HEK293 (cell line): ENCODE measurements at regions not wholly inside any gene's neighbourhood (a gene's known extent, or its start where the extent isn't known, plus 50 kb on each side); places are given as distances from the start of the nearest gene placed in this dataset.

Experiments used
- GLIS2 ChIP-seq: fragments of 450-650 bp; formaldehyde crosslinking; IDR thresholded peaks from 2 replicates; pipeline ENCODE4 v1.5.1; 2016; ENCODE audit warnings: missing biosample characterization, missing genetic modification characterization
- HOXD13 ChIP-seq: sonication (generic); formaldehyde crosslinking; IDR thresholded peaks from 2 replicates; pipeline ENCODE4 v1.8.0; 2022; ENCODE audit warnings: missing genetic modification reagents, borderline replicate concordance
- OSR2 ChIP-seq: fragments of 450-650 bp; formaldehyde crosslinking; IDR thresholded peaks from 2 replicates; pipeline ENCODE4 v1.5.1; 2016; ENCODE audit warnings: missing biosample characterization, missing genetic modification characterization
- SP3 ChIP-seq: fragments of 450-650 bp; formaldehyde crosslinking; IDR thresholded peaks from 2 replicates; pipeline ENCODE4 v1.5.1; 2016; ENCODE audit warnings: missing biosample characterization, missing genetic modification characterization
- YY1 ChIP-seq: fragments of 450-650 bp; formaldehyde crosslinking; IDR thresholded peaks from 2 replicates; pipeline ENCODE4 v1.5.1; 2018; ENCODE audit warnings: missing biosample characterization, missing genetic modification characterization
- ZBTB48 ChIP-seq: fragments of 450-650 bp; formaldehyde crosslinking; IDR thresholded peaks from 2 replicates; pipeline ENCODE4 v1.5.1; 2016; ENCODE audit warnings: missing biosample characterization, missing genetic modification characterization
- ZFHX2 ChIP-seq: fragments of 450-650 bp; formaldehyde crosslinking; conservative IDR thresholded peaks from 2 replicates; pipeline ENCODE4 v1.5.1; 2016; ENCODE audit warnings: missing biosample characterization, missing genetic modification characterization
- ZIC2 ChIP-seq: fragments of 450-650 bp; formaldehyde crosslinking; IDR thresholded peaks from 2 replicates; pipeline ENCODE4 v1.5.1; 2016; ENCODE audit warnings: missing biosample characterization, missing genetic modification characterization
- ZNF112 ChIP-seq: fragments of 450-650 bp; formaldehyde crosslinking; IDR thresholded peaks from 2 replicates; pipeline ENCODE4 v1.5.0; 2017; ENCODE audit warnings: missing biosample characterization, missing genetic modification characterization
- ZNF121 ChIP-seq: fragments of 450-650 bp; formaldehyde crosslinking; IDR thresholded peaks from 2 replicates; pipeline ENCODE4 v1.5.1; 2016; ENCODE audit warnings: missing biosample characterization, missing genetic modification characterization
- ZNF132 ChIP-seq: fragments of 450-650 bp; formaldehyde crosslinking; IDR thresholded peaks from 2 replicates; pipeline ENCODE4 v1.5.1; 2017; ENCODE audit warnings: missing biosample characterization, missing genetic modification characterization, borderline replicate concordance
- ZNF133 ChIP-seq: fragments of 450-650 bp; formaldehyde crosslinking; IDR thresholded peaks from 2 replicates; pipeline ENCODE4 v1.5.1; 2016; ENCODE audit warnings: missing biosample characterization, missing genetic modification characterization
- ZNF202 ChIP-seq: fragments of 450-650 bp; formaldehyde crosslinking; IDR thresholded peaks from 2 replicates; pipeline ENCODE4 v1.5.1; 2016; ENCODE audit warnings: missing biosample characterization, missing genetic modification characterization, borderline replicate concordance
- ZNF221 ChIP-seq: fragments of 450-650 bp; formaldehyde crosslinking; IDR thresholded peaks from 2 replicates; pipeline ENCODE4 v1.5.1; 2017; ENCODE audit warnings: missing biosample characterization, missing genetic modification characterization, borderline replicate concordance
- ZNF335 ChIP-seq: fragments of 450-650 bp; formaldehyde crosslinking; conservative IDR thresholded peaks from 2 replicates; pipeline ENCODE4 v1.5.1; 2016; ENCODE audit warnings: missing biosample characterization, missing genetic modification characterization
- ZNF341 ChIP-seq: fragments of 450-650 bp; formaldehyde crosslinking; IDR thresholded peaks from 2 replicates; pipeline ENCODE4; 2016; ENCODE audit warnings: low read depth, missing biosample characterization, missing genetic modification characterization
- ZNF37A ChIP-seq: fragments of 450-650 bp; IDR thresholded peaks from 2 replicates; pipeline ENCODE4 v1.5.1; 2018; ENCODE audit warnings: missing biosample characterization, missing genetic modification characterization
- ZNF514 ChIP-seq: fragments of 450-650 bp; formaldehyde crosslinking; IDR thresholded peaks from 2 replicates; pipeline ENCODE4 v1.5.1; 2016; ENCODE audit warnings: missing biosample characterization, missing genetic modification characterization
- ZNF549 ChIP-seq: fragments of 450-650 bp; IDR thresholded peaks from 2 replicates; pipeline ENCODE4 v1.5.1; 2018; ENCODE audit warnings: missing biosample characterization, missing genetic modification characterization, mild to moderate bottlenecking, inconsistent platforms, moderate library complexity
- ZNF558 ChIP-seq: fragments of 450-650 bp; formaldehyde crosslinking; IDR thresholded peaks from 2 replicates; pipeline ENCODE4 v1.5.1; 2016; ENCODE audit warnings: missing biosample characterization, missing genetic modification characterization
- ZNF777 ChIP-seq: fragments of 450-650 bp; formaldehyde crosslinking; IDR thresholded peaks from 2 replicates; pipeline ENCODE4 v1.5.1; 2017; ENCODE audit warnings: missing biosample characterization, missing genetic modification characterization, borderline replicate concordance
- ZNF785 ChIP-seq: fragments of 450-650 bp; formaldehyde crosslinking; IDR thresholded peaks from 2 replicates; pipeline ENCODE4 v1.5.1; 2016; ENCODE audit warnings: missing biosample characterization, missing genetic modification characterization
- ZNF843 ChIP-seq: fragments of 450-650 bp; formaldehyde crosslinking; IDR thresholded peaks from 2 replicates; pipeline ENCODE4 v1.5.1; 2016; ENCODE audit warnings: missing biosample characterization, missing genetic modification characterization
- ZSCAN16 ChIP-seq: fragments of 450-650 bp; formaldehyde crosslinking; IDR thresholded peaks from 2 replicates; pipeline ENCODE4 v1.5.1; 2016; ENCODE audit warnings: missing biosample characterization, missing genetic modification characterization
- ZXDB ChIP-seq: fragments of 450-650 bp; formaldehyde crosslinking; IDR thresholded peaks from 2 replicates; pipeline ENCODE4 v1.5.1; 2016; ENCODE audit warnings: missing biosample characterization, missing genetic modification characterization
- TF ChIP-seq, protein P1 (sequence below): fragments of 450-650 bp; formaldehyde crosslinking; IDR thresholded peaks from 2 replicates; pipeline ENCODE4 v1.5.1; 2016; ENCODE audit warnings: missing biosample characterization, missing genetic modification characterization
- TF ChIP-seq, protein P2 (sequence below): fragments of 450-650 bp; formaldehyde crosslinking; IDR thresholded peaks from 2 replicates; pipeline ENCODE4 v1.5.1; 2016; ENCODE audit warnings: missing biosample characterization, missing genetic modification characterization
- TF ChIP-seq, protein P3 (sequence below): fragments of 450-650 bp; IDR thresholded peaks from 2 replicates; pipeline ENCODE4 v1.5.1; 2018; ENCODE audit warnings: missing biosample characterization, mild to moderate bottlenecking, missing genetic modification characterization
- TF ChIP-seq, protein P4 (sequence below): fragments of 450-650 bp; formaldehyde crosslinking; IDR thresholded peaks from 2 replicates; pipeline ENCODE4 v1.5.1; 2017; ENCODE audit warnings: missing biosample characterization, missing genetic modification characterization
- TF ChIP-seq, protein P5 (sequence below): fragments of 450-650 bp; formaldehyde crosslinking; IDR thresholded peaks from 2 replicates; pipeline ENCODE4; 2016; ENCODE audit warnings: missing biosample characterization, missing genetic modification characterization
- TF ChIP-seq, protein P6 (sequence below): fragments of 450-650 bp; formaldehyde crosslinking; IDR thresholded peaks from 2 replicates; pipeline ENCODE4 v1.5.1; 2016; ENCODE audit warnings: missing biosample characterization, missing genetic modification characterization
- TF ChIP-seq, protein P7 (sequence below): fragments of 450-650 bp; formaldehyde crosslinking; IDR thresholded peaks from 2 replicates; pipeline ENCODE4 v1.5.1; 2017; ENCODE audit warnings: missing biosample characterization, missing genetic modification characterization

DNA sequence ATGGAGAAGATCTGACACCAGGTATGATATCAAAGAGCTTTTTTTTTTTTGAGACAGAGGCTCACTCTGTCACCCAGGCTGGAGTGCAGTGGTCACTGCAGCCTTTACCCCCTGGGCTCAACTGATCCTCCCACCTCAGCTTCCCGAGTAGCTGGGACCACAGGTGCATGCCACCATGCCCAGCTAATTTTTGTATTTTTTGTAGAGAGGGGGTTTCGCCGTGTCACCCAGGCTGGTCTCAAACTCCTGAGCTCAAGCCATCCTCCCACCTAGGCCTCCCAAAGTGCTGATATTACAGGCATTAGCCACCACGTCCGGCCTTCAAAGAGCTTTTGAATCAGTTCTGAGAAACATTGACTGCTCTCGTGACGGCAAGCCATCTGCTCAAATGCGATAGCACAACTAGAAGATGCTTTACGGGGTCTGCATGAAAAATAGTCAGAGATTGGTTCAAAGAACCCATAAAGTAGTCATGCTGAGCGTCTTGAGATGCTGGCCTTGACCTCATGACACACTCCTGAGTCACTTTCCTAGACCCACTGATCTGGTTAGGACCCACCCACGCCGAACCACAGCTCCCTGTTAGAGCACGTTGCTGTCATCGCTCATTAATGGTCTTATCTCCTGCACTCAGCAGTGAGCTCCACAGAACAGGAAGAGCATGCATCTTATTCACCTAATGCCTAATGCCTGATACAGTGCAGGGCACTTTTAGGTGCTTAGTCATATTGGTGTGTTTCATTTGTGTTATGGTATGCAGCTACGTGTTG, 57.0 kb upstream of the NR2F2 start (continued):
- TF ChIP-seq, protein P1, sequence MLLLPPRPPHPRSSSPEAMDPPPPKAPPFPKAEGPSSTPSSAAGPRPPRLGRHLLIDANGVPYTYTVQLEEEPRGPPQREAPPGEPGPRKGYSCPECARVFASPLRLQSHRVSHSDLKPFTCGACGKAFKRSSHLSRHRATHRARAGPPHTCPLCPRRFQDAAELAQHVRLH (tag by site-specific recombination) = no peak
- TF ChIP-seq ZFHX2 (peak; percentile 87), ZNF221 (tag by site-specific recombination) (no peak), ZNF777 (tag by site-specific recombination) (no peak), ZNF549 (tag by site-specific recombination) (no peak), ZNF202 (tag by site-specific recombination) (no peak), ZNF341 (tag by site-specific recombination) (no peak), ZXDB (tag by site-specific recombination) (0 out of 2 replicates have a peak, but pooled peaks have one; percentile 47), ZBTB48 (tag by site-specific recombination) (no peak), ZNF112 (no peak), ZNF133 (tag by site-specific recombination) (no peak), GLIS2 (tag by site-specific recombination) (no peak), ZSCAN16 (tag by site-specific recombination) (no peak), HOXD13 (CRISPR knock-in tag) (peak; percentile 73; the same call in 1 of the 2 replicates), SP3 (tag by site-specific recombination) (no peak; the same call in 1 of the 2 replicates), ZIC2 (tag by site-specific recombination) (peak; percentile 38; the same call in 1 of the 2 replicates), YY1 (tag by site-specific recombination) (no peak), ZNF121 (no peak), ZNF558 (tag by site-specific recombination) (no peak), ZNF514 (tag by site-specific recombination) (no peak), ZNF785 (tag by site-specific recombination) (no peak), OSR2 (tag by site-specific recombination) (peak; percentile 71), ZNF843 (peak; percentile 69), ZNF132 (no peak), ZNF37A (tag by site-specific recombination) (no peak), ZNF335 (tag by site-specific recombination) (no peak)
- TF ChIP-seq, protein P2, sequence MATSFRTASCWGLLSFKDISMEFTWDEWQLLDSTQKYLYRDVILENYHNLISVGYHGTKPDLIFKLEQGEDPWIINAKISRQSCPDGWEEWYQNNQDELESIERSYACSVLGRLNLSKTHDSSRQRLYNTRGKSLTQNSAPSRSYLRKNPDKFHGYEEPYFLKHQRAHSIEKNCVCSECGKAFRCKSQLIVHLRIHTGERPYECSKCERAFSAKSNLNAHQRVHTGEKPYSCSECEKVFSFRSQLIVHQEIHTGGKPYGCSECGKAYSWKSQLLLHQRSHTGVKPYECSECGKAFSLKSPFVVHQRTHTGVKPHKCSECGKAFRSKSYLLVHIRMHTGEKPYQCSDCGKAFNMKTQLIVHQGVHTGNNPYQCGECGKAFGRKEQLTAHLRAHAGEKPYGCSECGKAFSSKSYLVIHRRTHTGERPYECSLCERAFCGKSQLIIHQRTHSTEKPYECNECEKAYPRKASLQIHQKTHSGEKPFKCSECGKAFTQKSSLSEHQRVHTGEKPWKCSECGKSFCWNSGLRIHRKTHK = no peak
- TF ChIP-seq, protein P3, sequence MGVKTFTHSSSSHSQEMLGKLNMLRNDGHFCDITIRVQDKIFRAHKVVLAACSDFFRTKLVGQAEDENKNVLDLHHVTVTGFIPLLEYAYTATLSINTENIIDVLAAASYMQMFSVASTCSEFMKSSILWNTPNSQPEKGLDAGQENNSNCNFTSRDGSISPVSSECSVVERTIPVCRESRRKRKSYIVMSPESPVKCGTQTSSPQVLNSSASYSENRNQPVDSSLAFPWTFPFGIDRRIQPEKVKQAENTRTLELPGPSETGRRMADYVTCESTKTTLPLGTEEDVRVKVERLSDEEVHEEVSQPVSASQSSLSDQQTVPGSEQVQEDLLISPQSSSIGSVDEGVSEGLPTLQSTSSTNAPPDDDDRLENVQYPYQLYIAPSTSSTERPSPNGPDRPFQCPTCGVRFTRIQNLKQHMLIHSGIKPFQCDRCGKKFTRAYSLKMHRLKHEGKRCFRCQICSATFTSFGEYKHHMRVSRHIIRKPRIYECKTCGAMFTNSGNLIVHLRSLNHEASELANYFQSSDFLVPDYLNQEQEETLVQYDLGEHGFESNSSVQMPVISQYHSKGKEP = no peak
- TF ChIP-seq, protein P4, sequence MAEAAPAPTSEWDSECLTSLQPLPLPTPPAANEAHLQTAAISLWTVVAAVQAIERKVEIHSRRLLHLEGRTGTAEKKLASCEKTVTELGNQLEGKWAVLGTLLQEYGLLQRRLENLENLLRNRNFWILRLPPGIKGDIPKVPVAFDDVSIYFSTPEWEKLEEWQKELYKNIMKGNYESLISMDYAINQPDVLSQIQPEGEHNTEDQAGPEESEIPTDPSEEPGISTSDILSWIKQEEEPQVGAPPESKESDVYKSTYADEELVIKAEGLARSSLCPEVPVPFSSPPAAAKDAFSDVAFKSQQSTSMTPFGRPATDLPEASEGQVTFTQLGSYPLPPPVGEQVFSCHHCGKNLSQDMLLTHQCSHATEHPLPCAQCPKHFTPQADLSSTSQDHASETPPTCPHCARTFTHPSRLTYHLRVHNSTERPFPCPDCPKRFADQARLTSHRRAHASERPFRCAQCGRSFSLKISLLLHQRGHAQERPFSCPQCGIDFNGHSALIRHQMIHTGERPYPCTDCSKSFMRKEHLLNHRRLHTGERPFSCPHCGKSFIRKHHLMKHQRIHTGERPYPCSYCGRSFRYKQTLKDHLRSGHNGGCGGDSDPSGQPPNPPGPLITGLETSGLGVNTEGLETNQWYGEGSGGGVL (tag by site-specific recombination) = no peak
- TF ChIP-seq, protein P5, sequence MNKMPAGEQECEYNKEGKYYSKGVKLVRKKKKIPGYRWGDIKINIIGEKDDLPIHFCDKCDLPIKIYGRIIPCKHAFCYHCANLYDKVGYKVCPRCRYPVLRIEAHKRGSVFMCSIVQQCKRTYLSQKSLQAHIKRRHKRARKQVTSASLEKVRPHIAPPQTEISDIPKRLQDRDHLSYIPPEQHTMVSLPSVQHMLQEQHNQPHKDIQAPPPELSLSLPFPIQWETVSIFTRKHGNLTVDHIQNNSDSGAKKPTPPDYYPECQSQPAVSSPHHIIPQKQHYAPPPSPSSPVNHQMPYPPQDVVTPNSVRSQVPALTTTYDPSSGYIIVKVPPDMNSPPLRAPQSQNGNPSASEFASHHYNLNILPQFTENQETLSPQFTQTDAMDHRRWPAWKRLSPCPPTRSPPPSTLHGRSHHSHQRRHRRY (tag by site-specific recombination) = no peak
- TF ChIP-seq, protein P6, sequence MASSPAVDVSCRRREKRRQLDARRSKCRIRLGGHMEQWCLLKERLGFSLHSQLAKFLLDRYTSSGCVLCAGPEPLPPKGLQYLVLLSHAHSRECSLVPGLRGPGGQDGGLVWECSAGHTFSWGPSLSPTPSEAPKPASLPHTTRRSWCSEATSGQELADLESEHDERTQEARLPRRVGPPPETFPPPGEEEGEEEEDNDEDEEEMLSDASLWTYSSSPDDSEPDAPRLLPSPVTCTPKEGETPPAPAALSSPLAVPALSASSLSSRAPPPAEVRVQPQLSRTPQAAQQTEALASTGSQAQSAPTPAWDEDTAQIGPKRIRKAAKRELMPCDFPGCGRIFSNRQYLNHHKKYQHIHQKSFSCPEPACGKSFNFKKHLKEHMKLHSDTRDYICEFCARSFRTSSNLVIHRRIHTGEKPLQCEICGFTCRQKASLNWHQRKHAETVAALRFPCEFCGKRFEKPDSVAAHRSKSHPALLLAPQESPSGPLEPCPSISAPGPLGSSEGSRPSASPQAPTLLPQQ (tag by site-specific recombination) = 0 out of 2 replicates have a peak, but pooled peaks have one; percentile 25
- TF ChIP-seq, protein P7, sequence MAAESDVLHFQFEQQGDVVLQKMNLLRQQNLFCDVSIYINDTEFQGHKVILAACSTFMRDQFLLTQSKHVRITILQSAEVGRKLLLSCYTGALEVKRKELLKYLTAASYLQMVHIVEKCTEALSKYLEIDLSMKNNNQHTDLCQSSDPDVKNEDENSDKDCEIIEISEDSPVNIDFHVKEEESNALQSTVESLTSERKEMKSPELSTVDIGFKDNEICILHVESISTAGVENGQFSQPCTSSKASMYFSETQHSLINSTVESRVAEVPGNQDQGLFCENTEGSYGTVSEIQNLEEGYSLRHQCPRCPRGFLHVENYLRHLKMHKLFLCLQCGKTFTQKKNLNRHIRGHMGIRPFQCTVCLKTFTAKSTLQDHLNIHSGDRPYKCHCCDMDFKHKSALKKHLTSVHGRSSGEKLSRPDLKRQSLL = no peak
